VCaP (cell line): ENCODE measurements at regions not wholly inside any gene's neighbourhood (a gene's known extent, or its start where the extent isn't known, plus 50 kb on each side); places are given as distances from the start of the nearest gene placed in this dataset.

Experiments
- H3K27ac ChIP-seq: fragments of 450-650 bp; 2 replicates; pipeline ENCODE4 v1.5.1; 2017
- CTCF ChIP-seq: fragments of 450-650 bp; conservative IDR thresholded peaks from 2 replicates; pipeline ENCODE4 v1.5.1; 2017; ENCODE audit warnings: mild to moderate bottlenecking, moderate library complexity

- no peak for TF ChIP-seq CTCF
- no peak overlapping the region for H3K27ac ChIP-seq
Observed at GRCh38 chr6:41429506-41430504, 94.4 kb downstream of the NCR2 start.

GRCh38 chr6:41430875-41431274 lies 95.5 kb downstream of the NCR2 start:
- no peak for TF ChIP-seq CTCF

GRCh38 chr6:41432280-41432679 lies 96.9 kb downstream of the NCR2 start:
- H3K27ac ChIP-seq, result no peak overlapping the region

More at GRCh38 chr6:41430875-41431274, 95.5 kb downstream of the NCR2 start:
- H3K27ac ChIP-seq, result no peak overlapping the region

GRCh38 chr6:41434803-41435481 lies 99.5 kb downstream of the NCR2 start:
- no peak for TF ChIP-seq CTCF
- H3K27ac ChIP-seq, result no peak overlapping the region

More at GRCh38 chr6:41432280-41432679, 96.9 kb downstream of the NCR2 start:
- no peak for TF ChIP-seq CTCF

GRCh38 chr6:41437604-41438003 lies 102.2 kb downstream of the NCR2 start:
- no peak overlapping the region for H3K27ac ChIP-seq
- no peak for TF ChIP-seq CTCF

- no peak overlapping the region for H3K27ac ChIP-seq
- TF ChIP-seq CTCF, result no peak
Observed at GRCh38 chr6:41438746-41439145, 103.3 kb downstream of the NCR2 start.

GRCh38 chr6:41439524-41440418 lies 104.4 kb downstream of the NCR2 start:
- TF ChIP-seq CTCF, result no peak
- H3K27ac ChIP-seq, result no peak overlapping the region
